Epithelial cell of proximal tubule (primary cell): ENCODE measurements at regions not wholly inside any gene's neighbourhood (a gene's known extent, or its start where the extent isn't known, plus 50 kb on each side); places are given as distances from the start of the nearest gene placed in this dataset.
"Not testable (repeated sequence)": the region's sequence is repeated elsewhere in the genome, so short reads cannot be mapped to it uniquely, and the experiment has no call there.

Experiments used
- DNase-seq: peaks from one replicate; pipeline ENCODE4 v3.0.0-alpha.2; 2011; ENCODE audit warnings: low read depth
- H3K4me3 ChIP-seq: 2 replicates; pipeline ENCODE4 v1.5.1; 2011; ENCODE audit warnings: low read depth, mild to moderate bottlenecking, low read length
- TF ChIP-seq, protein P1 (sequence below): conservative IDR thresholded peaks from 2 replicates; pipeline ENCODE4 v1.5.1; 2012; ENCODE audit warnings: low read depth, mild to moderate bottlenecking, low read length

DNA sequence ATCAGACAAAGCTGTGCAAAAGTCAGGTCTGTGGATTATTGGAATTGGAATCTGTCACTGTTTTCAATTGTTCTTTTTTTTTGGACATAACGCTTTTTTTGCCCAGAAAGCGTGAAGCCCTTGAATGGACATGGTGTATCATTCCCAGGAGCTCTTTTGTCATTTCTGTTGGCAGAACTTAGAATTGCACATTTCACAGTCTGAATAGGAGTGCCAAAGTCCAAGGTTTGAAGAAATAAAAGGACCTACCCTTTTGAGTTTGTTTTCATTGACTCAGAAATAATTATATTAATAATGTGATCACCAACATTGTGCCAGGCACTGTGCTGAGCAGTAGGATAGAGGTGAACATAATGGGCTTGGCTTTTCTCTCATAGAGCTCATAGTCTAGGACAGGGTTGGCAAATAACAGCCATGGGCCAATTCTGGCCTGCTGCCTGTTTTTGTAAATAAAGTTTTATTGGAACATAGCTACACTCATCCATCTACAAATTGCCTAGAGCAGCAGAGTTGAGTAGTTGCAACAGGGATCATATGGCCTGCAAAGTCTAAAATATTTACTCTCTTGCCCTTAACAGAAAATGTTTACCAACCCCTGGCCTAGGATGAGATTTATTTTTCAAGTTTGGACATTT, 62.6 kb upstream of the ATXN1 start:
- no peak overlapping the region for H3K4me3 ChIP-seq
- DNase-seq, result no peak
- TF ChIP-seq, protein P1, sequence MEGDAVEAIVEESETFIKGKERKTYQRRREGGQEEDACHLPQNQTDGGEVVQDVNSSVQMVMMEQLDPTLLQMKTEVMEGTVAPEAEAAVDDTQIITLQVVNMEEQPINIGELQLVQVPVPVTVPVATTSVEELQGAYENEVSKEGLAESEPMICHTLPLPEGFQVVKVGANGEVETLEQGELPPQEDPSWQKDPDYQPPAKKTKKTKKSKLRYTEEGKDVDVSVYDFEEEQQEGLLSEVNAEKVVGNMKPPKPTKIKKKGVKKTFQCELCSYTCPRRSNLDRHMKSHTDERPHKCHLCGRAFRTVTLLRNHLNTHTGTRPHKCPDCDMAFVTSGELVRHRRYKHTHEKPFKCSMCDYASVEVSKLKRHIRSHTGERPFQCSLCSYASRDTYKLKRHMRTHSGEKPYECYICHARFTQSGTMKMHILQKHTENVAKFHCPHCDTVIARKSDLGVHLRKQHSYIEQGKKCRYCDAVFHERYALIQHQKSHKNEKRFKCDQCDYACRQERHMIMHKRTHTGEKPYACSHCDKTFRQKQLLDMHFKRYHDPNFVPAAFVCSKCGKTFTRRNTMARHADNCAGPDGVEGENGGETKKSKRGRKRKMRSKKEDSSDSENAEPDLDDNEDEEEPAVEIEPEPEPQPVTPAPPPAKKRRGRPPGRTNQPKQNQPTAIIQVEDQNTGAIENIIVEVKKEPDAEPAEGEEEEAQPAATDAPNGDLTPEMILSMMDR, result no peak

DNA sequence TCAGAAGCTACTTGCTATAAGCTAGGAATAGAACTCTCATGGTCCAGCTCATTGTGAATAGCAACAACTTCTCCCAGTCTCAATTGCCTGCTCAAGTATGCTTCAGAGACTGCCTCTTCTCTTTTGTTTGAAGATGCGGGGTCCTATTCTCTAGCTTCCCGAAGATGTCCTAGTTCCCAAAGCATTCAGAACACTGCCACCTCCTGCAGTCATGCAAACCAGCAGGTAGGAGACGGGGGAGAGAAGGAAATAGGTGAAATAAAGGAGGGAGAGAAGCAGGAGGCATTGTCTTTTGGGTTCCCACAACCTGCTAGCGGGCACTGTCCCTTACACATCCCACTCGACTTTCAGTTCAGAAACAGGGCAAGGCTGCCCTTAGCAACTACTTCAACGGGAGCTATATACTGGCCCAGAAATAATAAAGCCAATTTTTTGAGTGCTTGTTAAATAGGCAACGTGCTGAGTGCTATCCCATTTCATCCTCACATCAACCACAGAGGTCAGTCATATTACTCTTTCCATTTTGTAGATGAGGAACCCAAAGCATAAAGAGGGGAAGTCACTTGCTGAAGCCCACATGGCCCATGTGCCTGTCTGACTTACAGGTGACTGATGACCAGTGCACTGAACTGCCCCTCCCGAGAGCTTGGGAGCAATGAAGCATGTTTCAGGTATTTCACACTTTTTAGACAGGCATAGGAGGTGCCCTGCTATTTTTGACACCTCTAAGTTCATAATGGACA, 61.9 kb upstream of the ATXN1 start:
- TF ChIP-seq, protein P1, result no peak
- H3K4me3 ChIP-seq, result no peak overlapping the region
- no peak for DNase-seq

DNA sequence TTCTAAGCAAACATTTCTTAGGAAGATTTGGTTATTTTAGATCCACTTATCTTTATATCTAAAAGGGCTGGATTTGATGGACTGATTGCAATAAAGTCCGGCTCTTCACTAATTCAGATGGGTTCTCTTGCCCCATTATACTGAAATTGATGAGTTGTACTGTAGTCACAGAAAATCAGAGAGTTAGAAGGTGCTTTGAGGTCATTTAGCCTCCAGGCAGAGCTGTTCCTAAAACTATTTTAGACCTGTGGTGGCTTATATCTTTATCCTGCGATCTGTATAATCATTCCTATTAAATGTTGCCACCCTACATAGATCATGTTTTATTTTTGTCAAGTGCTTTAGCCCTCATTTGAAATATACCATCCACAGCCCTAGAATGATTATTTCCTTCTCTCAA, 61.3 kb upstream of the ATXN1 start:
- no peak for DNase-seq

DNA sequence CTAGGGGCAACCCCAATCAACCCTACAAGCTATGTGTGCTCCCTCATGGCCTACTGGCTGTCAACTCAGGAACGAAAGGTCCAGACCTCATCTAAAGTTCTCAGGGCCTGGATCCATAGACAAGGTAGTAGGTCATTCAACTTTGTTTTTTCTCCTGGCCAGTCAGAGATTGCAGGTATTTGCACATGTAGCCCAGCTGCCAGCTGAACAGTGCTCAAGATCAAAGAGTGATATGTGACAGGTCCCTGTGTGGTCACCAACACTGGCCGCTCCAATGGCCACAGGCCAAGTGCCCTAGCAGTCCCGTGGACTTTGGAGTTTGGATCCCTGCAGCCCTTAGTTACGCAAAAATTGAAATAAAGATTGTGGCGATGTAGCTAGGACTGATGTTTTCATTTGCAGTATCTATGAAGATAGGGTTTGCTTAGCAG, 60.6 kb upstream of the ATXN1 start:
- no peak for DNase-seq
- TF ChIP-seq, protein P1, result no peak
- no peak overlapping the region for H3K4me3 ChIP-seq

More for the DNA sequence above, 61.3 kb upstream of the ATXN1 start:
- TF ChIP-seq, protein P1, result no peak
- H3K4me3 ChIP-seq, result no peak overlapping the region

DNA sequence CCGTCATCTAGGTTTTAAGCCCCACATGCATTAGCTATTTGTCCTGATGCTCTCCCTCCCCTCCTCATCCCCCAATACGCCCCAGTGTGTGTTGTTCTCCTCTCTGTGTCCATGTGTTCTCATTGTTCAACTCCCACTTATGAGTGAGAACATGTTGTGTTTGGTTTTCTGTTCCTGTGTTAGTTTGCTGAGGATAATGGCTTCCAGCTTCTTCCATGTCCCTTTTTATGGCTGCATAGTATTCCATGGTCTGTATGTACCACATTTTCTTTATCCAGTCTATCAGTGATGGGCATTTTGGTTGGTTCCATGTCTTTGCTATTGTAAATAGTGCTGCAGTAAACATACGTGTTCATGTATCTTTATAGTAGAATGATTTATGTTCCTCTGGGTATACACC, 59.0 kb upstream of the ATXN1 start:
- not testable (repeated sequence) for H3K4me3 ChIP-seq, DNase-seq

DNA sequence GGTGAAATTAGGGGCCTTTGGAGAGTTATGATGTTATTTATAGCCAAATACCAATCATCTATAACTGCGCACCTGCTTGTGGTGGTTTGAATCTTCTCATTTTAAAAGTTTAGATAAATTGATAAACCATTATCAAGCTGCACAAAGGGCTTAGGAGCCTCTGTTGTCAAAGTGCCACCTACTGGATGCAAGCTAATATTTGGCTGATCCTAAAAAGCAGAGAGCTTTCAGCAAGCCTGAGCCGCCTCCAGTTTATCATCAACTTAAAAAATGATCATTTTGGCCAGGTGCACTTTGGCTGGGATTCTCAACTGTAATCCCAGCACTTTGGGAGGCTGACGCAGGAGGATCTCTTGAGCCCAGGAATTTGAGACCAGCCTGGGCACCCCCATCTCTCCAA, 58.5 kb upstream of the ATXN1 start:
- H3K4me3 ChIP-seq, result no peak overlapping the region
- no peak for DNase-seq
- TF ChIP-seq, protein P1, result peak; percentile 46

DNA sequence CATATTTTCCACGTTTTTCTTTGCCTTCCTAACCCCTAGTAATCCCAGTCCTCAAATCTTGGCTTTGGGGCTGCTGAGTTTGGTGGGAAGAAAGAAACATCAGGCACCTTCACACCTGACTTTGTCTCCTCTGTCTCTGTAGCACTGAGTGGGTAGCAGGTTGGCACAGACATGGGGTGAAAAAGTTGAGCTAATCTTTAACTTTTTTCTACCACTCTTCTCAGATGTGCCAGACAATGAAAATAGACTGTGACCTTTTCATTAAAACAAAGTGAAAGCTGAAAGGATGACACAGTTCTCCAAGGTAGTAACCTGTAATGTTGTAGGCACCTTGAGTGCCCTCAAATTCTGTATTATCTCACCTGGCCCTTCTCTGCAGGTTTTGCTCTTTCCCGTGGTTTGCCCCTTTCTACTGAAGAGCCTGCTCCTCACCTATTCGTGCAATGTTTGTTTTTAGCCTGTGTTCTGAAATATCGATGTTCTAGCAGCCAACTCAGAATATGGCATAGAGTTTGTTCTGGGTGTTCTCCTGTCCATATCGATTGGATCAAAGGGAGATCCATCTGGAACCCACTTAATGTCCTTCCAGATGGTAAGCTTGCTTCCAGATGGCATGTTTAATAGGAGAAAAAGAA, 57.8 kb upstream of the ATXN1 start:
- no peak overlapping the region for H3K4me3 ChIP-seq
- TF ChIP-seq, protein P1, result no peak
- no peak for DNase-seq
